NCI-H774 (cell line): ENCODE measurements at regions not wholly inside any gene's neighbourhood (a gene's known extent, or its start where the extent isn't known, plus 50 kb on each side); places are given as distances from the start of the nearest gene placed in this dataset.

ENCODE experiments used
- DNase-seq: peaks from one replicate; lab custom pipeline; 2025; lab: John Stamatoyannopoulos, UW

GRCh38 chr18:60554967-60555366 lies 182.4 kb upstream of the MC4R start:
- DNase-seq = peak; percentile 73

DNA sequence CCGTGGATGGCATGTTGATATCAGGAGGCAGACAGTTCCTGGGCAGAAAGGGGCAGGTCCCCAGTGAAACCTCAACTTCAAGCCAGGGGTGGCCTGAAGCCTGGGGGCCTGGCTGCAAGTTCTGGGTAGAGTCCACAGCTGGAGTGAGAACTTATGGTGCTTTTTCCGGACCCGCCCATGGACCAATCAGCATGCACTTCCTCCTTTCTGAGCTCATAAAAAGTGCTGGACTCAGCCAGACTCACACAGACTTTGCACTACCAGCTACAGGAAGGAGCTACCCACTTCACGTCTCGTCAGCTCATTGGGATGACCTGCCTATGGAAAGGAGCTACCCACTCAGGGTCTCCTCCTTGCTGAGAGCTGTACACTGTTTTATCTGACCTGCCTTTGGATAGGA lies 183.1 kb upstream of the MC4R start:
- DNase-seq = no peak

DNA sequence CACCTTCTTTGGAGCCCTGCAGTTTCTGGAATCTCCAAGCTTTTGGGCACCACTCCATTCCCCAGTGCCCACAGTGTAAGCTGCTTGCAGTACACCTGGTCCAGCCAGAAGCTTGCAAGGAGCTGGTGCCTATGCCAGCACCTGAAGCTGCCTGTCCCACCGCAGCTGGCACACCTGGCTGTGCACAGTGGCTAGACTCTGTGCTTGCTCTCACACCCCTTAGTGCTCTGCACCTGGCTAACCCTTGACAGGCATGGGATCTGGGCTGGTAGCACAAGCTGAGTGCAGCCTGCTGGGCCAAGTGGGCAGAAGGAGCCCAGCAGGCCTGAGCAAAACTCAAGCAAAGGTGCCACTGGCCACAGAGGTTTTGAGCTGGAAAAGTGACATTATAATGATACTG lies 183.8 kb upstream of the MC4R start:
- DNase-seq = no peak

DNA sequence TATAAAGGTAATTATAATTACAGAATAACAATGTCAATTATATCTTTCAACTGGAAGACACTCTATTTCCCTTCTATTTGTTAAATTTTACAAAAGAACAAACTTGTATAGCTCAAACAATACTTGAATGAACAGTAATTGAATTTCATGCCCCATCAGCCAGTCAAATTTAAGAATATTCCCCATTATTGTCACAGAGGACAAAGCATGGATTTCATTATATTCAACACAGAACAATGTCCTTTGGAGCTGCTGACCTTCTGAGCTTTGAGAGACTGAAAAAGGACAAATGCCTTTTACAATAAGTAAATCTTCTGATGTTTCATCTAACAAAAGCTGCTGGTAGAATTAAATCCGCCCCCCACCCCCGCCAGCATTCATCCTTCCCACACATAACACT lies 187.5 kb upstream of the MC4R start:
- no peak for DNase-seq

GRCh38 chr18:60563082-60563481 lies 190.5 kb upstream of the MC4R start:
- no peak for DNase-seq

GRCh38 chr18:60568220-60568619 lies 195.6 kb upstream of the MC4R start:
- no peak for DNase-seq

- no peak for DNase-seq
Measured at GRCh38 chr18:60570172-60570571, 197.6 kb upstream of the MC4R start.

GRCh38 chr18:60577457-60577856 lies 204.9 kb upstream of the MC4R start:
- no peak for DNase-seq

- DNase-seq = no peak
Measured at GRCh38 chr18:60585670-60586069, 213.1 kb upstream of the MC4R start.

DNA sequence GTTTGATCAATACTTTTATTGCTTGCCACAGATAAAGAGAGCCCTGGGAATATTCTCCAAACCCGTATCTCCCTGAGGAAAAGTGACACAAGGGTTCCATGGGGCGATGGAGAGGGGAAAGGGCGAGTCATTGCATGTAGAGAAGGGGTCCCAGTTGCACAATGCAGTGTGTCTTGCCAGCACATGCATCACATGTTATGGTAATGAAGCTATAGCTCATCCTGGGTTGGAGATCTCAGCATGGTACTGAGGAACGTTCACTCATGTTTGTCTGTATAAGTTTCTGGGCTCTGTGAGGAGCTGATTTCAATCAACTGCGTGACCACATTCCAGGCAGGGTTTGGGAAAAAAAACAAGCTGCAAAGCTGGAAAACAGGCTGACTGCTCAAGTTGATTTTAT lies 220.7 kb upstream of the MC4R start:
- no peak for DNase-seq

DNA sequence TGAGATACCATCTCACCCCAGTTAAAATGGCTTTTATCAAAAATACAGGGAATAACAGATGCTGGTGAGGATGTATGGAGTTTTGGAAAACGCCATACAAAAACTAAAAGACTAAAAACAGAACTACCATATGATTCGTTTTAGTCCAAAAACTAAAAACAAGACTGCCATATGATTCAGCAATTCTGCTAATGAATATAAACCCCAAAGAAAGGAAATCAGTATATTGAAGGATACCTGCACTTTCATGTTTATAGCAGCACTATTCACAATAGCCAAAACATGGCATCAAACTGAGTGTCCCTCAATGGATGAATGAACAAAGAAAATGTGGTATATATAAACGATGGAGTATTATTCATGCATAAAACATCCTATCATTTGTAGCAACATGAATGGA lies 224.4 kb upstream of the MC4R start:
- DNase-seq = no peak

- no peak for DNase-seq
Measured at GRCh38 chr18:60599267-60599666, 226.7 kb upstream of the MC4R start.

GRCh38 chr18:60599995-60600394 lies 227.4 kb upstream of the MC4R start:
- DNase-seq = no peak

DNA sequence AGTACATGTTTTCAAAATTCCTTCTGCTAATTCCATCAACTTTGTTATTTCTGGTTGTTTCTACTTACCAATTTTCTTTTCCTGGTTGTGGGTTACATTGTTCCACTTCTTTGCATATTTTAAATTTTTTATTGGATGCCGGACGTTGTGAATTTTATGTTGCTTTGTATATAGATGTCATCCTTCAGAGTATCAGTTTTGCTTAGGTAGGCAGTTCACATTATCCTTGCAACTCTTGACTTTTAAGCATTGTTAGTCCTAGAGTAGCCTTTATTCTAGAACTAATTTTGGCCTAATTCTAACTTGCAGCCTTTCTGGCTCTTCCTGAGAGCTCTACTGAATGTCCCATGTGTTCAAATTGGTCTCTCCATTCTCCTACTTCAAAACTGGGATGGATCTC lies 228.7 kb upstream of the MC4R start:
- no peak for DNase-seq

DNA sequence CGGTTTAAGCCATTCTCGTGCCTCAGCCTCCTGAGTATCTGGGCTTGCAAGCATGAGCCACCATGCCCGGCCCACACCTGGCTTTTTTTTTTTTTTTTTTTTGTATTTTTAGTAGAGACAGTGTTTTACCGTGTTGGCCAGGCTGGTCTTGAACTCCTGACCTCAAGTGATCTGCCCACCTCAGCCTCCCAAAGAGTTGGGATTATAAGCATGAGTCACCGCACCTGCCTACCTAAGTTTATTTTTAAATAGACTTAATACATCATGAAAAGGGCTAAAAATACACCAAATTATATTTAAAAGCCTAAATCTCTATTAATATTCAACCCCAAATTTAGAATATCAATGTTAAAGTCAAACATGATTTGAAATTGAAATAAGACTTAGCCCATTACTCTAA lies 250.8 kb upstream of the MC4R start:
- DNase-seq = no peak

- DNase-seq = no peak
Measured at GRCh38 chr18:60624207-60624606, 251.6 kb upstream of the MC4R start.

DNA sequence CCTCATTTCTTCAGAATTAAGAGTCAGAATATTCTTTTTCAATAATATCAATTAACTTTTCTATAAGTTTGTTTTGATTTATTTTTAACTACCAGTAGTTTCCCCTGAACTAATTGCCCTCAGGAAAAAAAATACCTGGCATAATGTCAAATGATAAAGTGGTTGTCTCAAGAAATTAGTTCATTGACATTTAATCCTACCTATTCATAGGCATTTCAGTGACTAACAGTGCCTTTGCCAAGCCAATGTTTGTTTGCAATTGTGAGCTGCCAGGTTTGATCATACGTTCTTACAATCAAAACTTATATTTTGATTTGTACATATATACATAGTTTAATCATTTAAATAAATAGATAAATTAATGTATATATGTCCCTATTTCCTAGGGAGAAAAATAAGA lies 267.3 kb upstream of the MC4R start:
- no peak for DNase-seq

DNA sequence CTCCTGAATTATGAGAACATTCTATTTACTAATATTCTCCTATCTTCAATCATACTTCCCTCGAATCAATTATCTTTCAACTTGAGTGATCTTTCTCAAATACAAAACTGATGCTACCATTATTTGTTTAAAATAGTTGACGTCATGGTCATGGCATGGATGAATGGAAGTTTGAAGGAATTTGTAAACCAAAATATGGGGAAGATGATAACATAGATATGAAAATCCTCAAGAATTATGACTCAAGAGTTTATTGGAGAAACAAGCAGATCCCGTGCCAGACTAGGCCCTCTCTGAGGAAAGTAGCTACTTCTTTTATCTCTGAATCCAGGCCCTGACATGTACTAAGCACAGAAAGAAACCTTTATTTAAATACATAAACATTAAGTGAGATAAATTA lies 270.4 kb upstream of the MC4R start:
- DNase-seq = no peak

GRCh38 chr18:60646725-60647124 lies 274.1 kb upstream of the MC4R start:
- no peak for DNase-seq

DNA sequence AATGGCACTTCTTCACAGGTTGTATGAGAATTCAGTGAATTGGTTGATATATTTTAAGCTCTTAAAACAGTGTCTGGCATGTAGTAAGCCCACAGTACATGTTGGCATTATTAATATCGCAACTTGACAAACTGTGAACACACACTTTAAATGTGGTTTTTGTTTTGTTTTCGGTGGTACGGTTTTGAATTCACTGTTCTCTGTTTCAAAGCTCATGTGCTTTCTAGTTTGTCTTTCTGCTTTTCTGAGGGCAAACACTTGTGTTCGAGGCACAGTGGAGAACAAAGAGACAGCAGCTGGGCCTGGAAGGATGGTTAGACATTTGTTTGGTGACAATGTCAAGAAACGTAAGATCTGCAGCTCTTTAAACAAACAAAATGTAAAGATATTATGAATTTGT lies 276.5 kb upstream of the MC4R start:
- DNase-seq = peak; percentile 69

DNA sequence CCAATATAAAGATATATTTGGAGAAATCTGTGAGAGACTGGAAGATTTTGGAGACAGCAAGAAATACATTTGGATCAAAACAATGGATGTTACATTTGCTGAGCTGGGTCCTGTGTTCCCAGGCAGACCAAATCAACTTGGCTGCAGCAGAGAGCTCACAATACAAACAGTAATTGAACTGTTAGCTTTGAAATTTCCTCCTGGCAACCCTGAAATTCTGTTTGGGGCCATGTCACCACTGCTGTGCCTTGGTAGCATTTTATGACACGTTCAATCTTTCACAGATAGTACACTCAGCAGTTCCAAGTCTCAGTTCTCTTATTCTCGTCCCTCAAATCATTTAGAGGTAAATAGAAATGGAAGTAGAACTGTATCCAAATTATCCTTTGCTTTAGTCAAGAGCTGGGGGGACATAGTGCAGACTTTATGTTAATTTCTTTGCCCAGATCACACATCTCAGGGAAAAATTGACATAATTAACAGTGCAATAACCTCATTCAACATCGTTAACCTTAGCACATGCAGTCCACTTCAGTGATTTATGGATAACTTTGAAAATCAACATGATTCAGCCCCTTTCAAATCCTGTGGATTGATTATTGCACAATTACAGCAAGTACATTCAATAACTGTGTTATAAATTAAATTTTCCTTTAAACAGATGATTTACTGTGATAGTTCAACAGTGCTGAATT lies 277.4 kb upstream of the MC4R start:
- DNase-seq = peak; percentile 70

DNA sequence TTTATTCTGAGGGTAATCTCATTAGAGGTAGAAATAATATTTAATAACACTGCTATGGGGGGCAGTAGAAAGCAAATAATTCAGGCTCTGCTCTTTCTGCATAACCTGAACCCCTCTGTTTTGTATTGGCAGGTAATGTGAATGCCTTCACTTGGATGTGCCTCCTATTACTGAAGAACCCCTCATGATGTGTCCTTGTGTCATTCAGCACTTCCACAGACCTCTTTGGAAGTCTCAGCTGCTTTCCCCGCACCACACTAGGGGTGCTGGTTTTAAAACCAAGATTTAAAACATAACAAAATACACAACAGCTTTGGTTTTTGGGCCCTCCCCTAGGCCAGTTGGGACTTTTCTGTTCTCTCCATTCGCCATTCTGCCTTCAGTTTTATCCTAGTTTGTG lies 281.7 kb upstream of the MC4R start:
- DNase-seq = no peak

DNA sequence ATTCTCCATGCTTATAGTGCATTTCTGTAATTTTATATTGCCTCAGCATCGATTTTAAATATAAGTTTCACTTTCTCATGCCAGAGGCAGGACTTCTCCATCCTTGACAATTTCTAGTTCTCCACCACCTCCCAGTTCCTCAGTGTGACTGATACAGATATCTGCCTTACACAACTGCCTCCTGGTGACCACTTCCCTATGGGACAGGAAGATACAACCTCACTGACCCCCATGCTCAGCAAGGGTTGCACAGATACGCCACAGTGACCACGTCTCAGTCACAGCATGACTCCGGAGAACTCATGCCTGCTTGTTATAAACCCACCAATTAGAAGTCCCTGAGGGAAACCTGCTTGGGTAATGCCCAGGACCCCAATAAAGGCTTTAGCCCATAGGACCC lies 284.0 kb upstream of the MC4R start:
- DNase-seq = no peak

DNA sequence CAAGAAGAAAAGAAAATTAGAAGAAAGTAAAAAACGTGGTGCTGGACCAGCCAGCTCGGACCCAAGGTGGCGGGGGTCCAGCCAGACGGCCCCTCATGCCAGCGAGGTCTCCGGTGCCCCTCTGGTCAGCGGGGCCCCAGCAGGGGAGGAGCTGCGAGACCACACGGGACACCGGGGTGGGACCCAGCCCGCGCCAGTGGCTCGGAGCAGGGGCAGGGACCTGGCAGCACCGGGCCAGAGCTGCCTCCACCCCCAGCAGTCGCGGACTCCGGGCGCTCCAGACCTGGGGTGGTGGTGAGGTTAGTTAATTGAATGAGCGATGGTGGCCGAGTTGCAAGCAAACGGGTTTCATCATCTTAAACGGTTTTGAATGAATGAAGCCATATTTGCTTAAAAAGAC lies 289.9 kb upstream of the MC4R start:
- DNase-seq = no peak
